Endothelial cell (in vitro differentiated cells): ENCODE measurements at regions not wholly inside any gene's neighbourhood (a gene's known extent, or its start where the extent isn't known, plus 50 kb on each side); places are given as distances from the start of the nearest gene placed in this dataset.

Experiments
- DNase-seq: peaks from one replicate; pipeline ENCODE4 v3.0.0; 2021; ENCODE audit warnings: low spot score
- H3K27ac Mint-ChIP-seq: one replicate; pipeline ENCODE4 v1.8.0; 2021; ENCODE audit warnings: mixed read lengths, inconsistent platforms; ENCODE audit not compliant: unreplicated experiment
- H3K27me3 Mint-ChIP-seq: one replicate; pipeline ENCODE4 v1.8.0; 2021; ENCODE audit warnings: mild to moderate bottlenecking, moderate library complexity, mixed read lengths, inconsistent platforms; ENCODE audit not compliant: unreplicated experiment
- H3K36me3 Mint-ChIP-seq: one replicate; pipeline ENCODE4 v1.8.0; 2021; ENCODE audit warnings: mild to moderate bottlenecking, low read depth, mixed read lengths, inconsistent platforms; ENCODE audit not compliant: unreplicated experiment
- H3K4me1 Mint-ChIP-seq: one replicate; pipeline ENCODE4 v1.8.0; 2021; ENCODE audit warnings: mild to moderate bottlenecking, mixed read lengths, inconsistent platforms; ENCODE audit not compliant: unreplicated experiment
- H3K4me3 Mint-ChIP-seq: one replicate; pipeline ENCODE4 v1.8.0; 2021; ENCODE audit warnings: mild to moderate bottlenecking, mixed read lengths, inconsistent platforms; ENCODE audit not compliant: unreplicated experiment
- H3K9me3 Mint-ChIP-seq: one replicate; pipeline ENCODE4 v1.8.0; 2021; ENCODE audit warnings: mixed read lengths, inconsistent platforms; ENCODE audit not compliant: unreplicated experiment
- TF ChIP-seq, protein P1 (sequence below): fragments of 200-600 bp; sonication (generic); IDR thresholded peaks from one replicate; pipeline ENCODE4 v1.5.0; 2021; ENCODE audit warnings: antibody characterized with exemption; ENCODE audit not compliant: unreplicated experiment

DNA sequence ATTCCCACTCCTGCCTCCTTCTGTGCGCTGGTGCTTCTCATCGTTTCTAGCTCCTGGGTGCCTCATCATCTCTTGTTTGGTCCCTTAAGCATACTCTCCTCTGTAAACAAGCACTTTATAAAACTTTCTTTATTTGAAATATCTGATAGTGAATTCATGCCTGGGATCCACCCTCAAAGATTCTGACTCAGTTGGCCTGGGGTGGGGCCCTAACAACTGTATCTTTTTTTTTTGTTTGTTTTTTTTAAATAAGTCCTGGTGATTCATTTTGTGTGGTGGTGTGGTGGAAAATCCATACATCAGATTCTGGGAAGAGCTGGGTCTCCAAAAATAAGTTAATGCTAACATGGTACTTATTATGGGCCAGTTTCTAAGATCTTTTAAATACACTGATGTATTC lies 678.3 kb downstream of the TOX3 start:
- no peak overlapping the region for H3K27ac Mint-ChIP-seq
- H3K9me3 Mint-ChIP-seq, result no peaks in the 10 kb centered on the region
- no peak for DNase-seq
- no peak overlapping the region for H3K4me3 Mint-ChIP-seq
- no peaks in the 10 kb centered on the region for H3K4me1 Mint-ChIP-seq
- no peaks in the 10 kb centered on the region for H3K36me3 Mint-ChIP-seq
- TF ChIP-seq, protein P1, sequence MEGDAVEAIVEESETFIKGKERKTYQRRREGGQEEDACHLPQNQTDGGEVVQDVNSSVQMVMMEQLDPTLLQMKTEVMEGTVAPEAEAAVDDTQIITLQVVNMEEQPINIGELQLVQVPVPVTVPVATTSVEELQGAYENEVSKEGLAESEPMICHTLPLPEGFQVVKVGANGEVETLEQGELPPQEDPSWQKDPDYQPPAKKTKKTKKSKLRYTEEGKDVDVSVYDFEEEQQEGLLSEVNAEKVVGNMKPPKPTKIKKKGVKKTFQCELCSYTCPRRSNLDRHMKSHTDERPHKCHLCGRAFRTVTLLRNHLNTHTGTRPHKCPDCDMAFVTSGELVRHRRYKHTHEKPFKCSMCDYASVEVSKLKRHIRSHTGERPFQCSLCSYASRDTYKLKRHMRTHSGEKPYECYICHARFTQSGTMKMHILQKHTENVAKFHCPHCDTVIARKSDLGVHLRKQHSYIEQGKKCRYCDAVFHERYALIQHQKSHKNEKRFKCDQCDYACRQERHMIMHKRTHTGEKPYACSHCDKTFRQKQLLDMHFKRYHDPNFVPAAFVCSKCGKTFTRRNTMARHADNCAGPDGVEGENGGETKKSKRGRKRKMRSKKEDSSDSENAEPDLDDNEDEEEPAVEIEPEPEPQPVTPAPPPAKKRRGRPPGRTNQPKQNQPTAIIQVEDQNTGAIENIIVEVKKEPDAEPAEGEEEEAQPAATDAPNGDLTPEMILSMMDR, result no peak
- H3K27me3 Mint-ChIP-seq, result no peaks in the 10 kb centered on the region

DNA sequence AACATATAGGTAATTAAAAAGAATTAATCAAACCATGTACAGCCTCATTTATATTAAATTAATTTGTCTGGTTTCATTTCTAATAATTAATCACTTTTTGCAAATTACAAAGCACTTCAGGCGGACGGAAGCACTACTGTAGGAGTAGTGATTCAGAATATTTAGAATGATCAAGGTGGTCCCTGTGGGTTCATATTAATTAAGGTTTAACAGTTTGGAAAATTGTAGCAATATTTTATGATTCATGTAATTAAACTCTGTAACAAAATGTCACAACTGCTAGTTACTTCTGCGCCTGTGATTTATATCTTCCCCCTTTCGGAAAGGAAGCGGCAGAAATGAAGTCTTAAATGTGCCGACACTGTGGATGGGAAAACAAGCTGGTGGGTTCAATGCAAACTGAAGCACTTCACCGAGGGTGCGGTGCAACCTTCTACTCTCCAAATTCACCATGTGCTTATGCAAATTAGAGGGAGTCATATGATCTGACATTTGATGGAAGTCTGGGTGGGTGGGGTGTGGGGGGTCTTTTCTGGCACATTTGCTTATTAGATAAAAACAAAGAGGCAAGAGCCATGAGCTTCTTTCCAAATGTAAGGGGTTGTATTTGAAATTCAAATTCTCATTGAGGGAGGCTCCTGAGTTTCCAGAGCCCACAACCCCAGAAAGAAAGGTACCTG lies 679.4 kb downstream of the TOX3 start:
- Mint-ChIP-seq H3K27me3 (no peaks in the 10 kb centered on the region), H3K4me1 (no peaks in the 10 kb centered on the region), H3K27ac (no peak overlapping the region), H3K4me3 (no peak overlapping the region), H3K9me3 (no peaks in the 10 kb centered on the region), H3K36me3 (no peaks in the 10 kb centered on the region)
- DNase-seq, result no peak
- TF ChIP-seq, protein P1, result no peak

DNA sequence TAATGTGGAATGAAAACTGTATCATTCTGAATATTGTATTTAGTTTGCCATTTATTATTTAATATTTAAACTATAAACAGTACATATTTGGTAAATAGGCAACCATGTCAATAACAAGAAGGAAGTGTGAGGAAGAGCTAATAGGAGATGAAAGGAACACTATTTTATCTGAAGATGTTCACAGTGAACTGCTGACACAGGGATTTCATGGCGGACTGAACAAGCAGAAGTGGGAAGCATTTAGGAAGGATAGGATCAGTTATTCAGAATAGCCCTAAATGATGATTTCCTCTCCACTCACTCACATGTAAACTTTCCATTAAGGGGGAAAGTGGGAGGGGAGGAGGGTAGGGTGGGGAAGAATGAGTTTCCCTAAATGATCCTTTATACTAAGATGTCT lies 682.4 kb downstream of the TOX3 start:
- Mint-ChIP-seq H3K4me1 (no peaks in the 10 kb centered on the region), H3K27me3 (no peaks in the 10 kb centered on the region), H3K9me3 (no peaks in the 10 kb centered on the region), H3K4me3 (no peak overlapping the region), H3K36me3 (no peaks in the 10 kb centered on the region), H3K27ac (no peak overlapping the region)
- TF ChIP-seq, protein P1, result no peak
- no peak for DNase-seq

DNA sequence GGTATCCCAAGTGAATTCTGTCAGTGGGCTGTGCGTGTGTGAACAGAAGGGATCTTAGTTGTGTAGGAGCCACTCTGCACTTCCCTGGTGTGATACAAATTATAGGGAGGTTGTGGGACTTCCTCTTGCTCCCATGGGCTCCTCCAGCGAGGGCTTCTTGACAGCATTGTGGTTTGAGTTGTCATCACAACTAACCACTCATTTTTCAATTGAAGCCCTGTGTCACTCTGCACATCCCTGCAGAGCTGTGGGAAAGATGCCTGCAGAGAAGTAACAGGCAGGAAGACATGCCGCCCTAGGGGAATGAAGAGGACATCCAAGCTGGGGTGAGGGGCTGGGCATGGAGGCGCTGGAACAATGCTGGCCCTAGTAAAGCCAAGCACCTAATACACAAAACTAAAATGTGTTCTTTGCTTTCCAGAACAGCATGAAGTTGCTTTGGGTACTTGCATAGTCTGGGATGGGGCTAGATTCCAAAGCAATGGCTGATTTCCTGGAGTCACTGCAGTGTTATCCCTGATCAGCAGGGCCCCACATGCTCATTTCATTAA lies 692.5 kb downstream of the TOX3 start:
- no peak overlapping the region for H3K27ac Mint-ChIP-seq
- H3K4me3 Mint-ChIP-seq, result no peak overlapping the region
- no peak for DNase-seq
- H3K36me3 Mint-ChIP-seq, result no peaks in the 10 kb centered on the region
- TF ChIP-seq, protein P1, result no peak
- peaks cover 6% of the 10 kb centered on the region for H3K27me3 Mint-ChIP-seq
- H3K4me1 Mint-ChIP-seq, result peaks cover 3% of the 10 kb centered on the region
- no peaks in the 10 kb centered on the region for H3K9me3 Mint-ChIP-seq

DNA sequence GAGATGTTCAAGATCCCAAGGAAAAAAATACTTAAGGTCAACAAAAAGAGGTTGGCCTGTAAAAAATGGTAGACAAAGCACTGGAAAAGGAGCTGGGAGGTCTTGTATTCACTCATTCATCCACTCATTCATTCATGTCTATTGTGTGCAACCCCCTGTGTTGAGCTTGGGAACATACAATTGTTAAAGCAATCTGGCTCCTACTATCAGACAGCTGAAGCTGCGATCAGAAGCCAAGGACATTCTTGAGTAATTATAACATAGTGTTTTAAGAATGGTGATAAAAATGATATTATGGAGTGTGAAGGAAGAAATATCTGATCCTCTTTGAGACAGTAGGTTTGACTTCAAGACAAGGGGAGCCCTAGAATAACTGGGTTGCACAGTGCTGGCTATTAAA lies 693.4 kb downstream of the TOX3 start:
- Mint-ChIP-seq H3K9me3 (no peaks in the 10 kb centered on the region), H3K4me1 (peaks cover 3% of the 10 kb centered on the region), H3K27me3 (peaks cover 6% of the 10 kb centered on the region), H3K36me3 (no peaks in the 10 kb centered on the region), H3K27ac (no peak overlapping the region), H3K4me3 (no peak overlapping the region)
- TF ChIP-seq, protein P1, result no peak
- no peak for DNase-seq
